ENCODE measurements at regions not wholly inside any gene's neighbourhood (a gene's known extent, or its start where the extent isn't known, plus 50 kb on each side); places are given as distances from the start of the nearest gene placed in this dataset.

DNA sequence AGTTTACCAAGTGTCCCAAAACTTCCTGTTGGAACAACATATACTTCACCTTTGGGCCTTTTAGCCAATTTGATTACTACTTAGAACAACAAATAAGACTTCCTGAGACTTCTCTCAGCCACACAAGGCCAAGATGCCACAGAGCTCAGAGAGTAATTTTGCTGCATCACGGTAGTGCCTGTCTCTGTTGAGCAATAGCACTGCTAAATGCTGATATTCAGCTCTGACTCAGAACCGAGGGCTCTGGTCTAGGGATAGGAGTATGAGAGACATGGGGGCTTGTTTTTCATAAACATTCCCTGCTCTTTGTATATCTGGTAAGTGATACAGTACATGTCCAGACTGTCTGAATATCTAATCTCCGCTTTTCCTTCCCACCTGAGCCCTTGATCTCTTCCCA lies 260.4 kb upstream of the ARHGAP20 start:
- Histone ChIP-seq H4K20me1 (ENCODE audit: control insufficient read depth, insufficient read depth) (no peaks in the 10 kb centered on the region), H3K79me2 (ENCODE audit: control insufficient read depth, insufficient read depth, low read length) (no peaks in the 10 kb centered on the region), H3K27ac (ENCODE audit: control insufficient read depth, insufficient read depth) (no peak overlapping the region), H3K9ac (ENCODE audit: control insufficient read depth, insufficient read depth, low read length) (no peak overlapping the region), H3K4me2 (ENCODE audit: control insufficient read depth, insufficient read depth) (no peak overlapping the region), H3K4me3 (no peak overlapping the region), H3K27me3 (replicated peaks in 1 of 2; ENCODE audit: control insufficient read depth in 2 of 2, insufficient read depth in 2 of 2, low read length in 1 of 2) (no peaks in the 10 kb centered on the region), H3K36me3 (ENCODE audit: control insufficient read depth in 2 of 2, insufficient read depth in 2 of 2, low read length in 1 of 2) (no peaks in the 10 kb centered on the region), H2AFZ (ENCODE audit: control insufficient read depth, low read depth, low read length) (no peak overlapping the region), H3K4me1 (ENCODE audit: control insufficient read depth, insufficient read depth, low read length) (no peaks in the 10 kb centered on the region), H3K9me3 (replicated peaks; ENCODE audit: control insufficient read depth, insufficient read depth, low read length) (no peaks in the 10 kb centered on the region)
- RAD21 ChIA-PET (ENCODE audit: unreplicated experiment), result no interaction called here
- 13% methylated on average over 3 of the region's 3 CpGs for WGBS (ENCODE audit: insufficient coverage, insufficient replicate concordance, low lambda C conversion rate, missing lambda C conversion rate)
- DNase-seq (ENCODE audit: low read depth, low spot score) (no peak), ATAC-seq (no peak), FAIRE-seq (no peak)
- no TSS peak for BruUV-seq (replicated peaks)
- in situ Hi-C loops (cut with MboI) (no loop called here), intact Hi-C loops (cut with micrococcal nuclease; ENCODE audit: unreplicated experiment) (no loop called here)
- POLR2A ChIA-PET, result no interaction called here
- SMC1A ChIA-PET (ENCODE audit: uncharacterized antibody, unreplicated experiment), result interaction anchor here (0.5 kb wide), 1 partner anchor 42 kb away, joined by 4 read pairs; no protein-coding TSS in a partner anchor
- CTCF ChIA-PET, result no interaction called here
- no peak for TF ChIP-seq BHLHE40 (IDR thresholded peaks at IDR 0.05; ENCODE audit: borderline replicate concordance in 1 of 2, low read depth in 2 of 2, low read length in 1 of 2)
- TF ChIP-seq, protein P1, sequence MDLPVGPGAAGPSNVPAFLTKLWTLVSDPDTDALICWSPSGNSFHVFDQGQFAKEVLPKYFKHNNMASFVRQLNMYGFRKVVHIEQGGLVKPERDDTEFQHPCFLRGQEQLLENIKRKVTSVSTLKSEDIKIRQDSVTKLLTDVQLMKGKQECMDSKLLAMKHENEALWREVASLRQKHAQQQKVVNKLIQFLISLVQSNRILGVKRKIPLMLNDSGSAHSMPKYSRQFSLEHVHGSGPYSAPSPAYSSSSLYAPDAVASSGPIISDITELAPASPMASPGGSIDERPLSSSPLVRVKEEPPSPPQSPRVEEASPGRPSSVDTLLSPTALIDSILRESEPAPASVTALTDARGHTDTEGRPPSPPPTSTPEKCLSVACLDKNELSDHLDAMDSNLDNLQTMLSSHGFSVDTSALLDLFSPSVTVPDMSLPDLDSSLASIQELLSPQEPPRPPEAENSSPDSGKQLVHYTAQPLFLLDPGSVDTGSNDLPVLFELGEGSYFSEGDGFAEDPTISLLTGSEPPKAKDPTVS (IDR thresholded peaks at IDR 0.05; ENCODE audit: low read depth, low read length), result no peak
- TF ChIP-seq RFX5 (IDR thresholded peaks at IDR 0.05; ENCODE audit: low read depth, low read length), result no peak
- TF ChIP-seq PAX5 (IDR thresholded peaks at IDR 0.05; ENCODE audit: borderline replicate concordance, low read depth, low read length), result no peak
- TF ChIP-seq TCF3 (IDR thresholded peaks at IDR 0.05; ENCODE audit: borderline replicate concordance, insufficient read depth, low read depth, low read length), result no peak

DNA sequence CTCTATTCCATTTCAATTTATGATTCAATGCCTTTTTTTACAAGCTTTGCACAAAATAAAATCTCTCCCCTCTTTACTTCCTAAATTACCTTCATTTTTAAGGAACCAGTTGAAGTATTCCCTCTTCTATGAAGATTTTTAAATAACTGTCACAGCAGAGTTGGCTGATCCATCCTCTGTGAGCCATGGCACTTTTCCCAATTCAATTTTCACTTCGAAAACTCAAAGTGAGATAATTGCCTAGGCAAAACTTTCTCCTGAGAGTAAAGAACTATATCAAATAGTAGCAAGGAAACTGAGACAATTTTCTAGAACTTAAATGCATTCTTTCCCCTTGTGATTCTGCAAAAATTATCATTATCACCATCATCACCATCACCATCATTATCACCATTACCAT lies 259.9 kb upstream of the ARHGAP20 start:
- ChIA-PET SMC1A (ENCODE audit: uncharacterized antibody, unreplicated experiment) (interaction anchor here (0.5 kb wide), 1 partner anchor 42 kb away, joined by 4 read pairs; no protein-coding TSS in a partner anchor), RAD21 (ENCODE audit: unreplicated experiment) (no interaction called here), POLR2A (no interaction called here), CTCF (no interaction called here)
- no peak for DNase-seq (ENCODE audit: low read depth, low spot score)
- no peaks in the 10 kb centered on the region for H3K9me3 ChIP-seq (replicated peaks; ENCODE audit: control insufficient read depth, insufficient read depth, low read length)
- no peak for ATAC-seq
- no peak overlapping the region for H3K4me2 ChIP-seq (ENCODE audit: control insufficient read depth, insufficient read depth)
- no peaks in the 10 kb centered on the region for H3K79me2 ChIP-seq (ENCODE audit: control insufficient read depth, insufficient read depth, low read length)
- H3K27me3 ChIP-seq (replicated peaks in 1 of 2; ENCODE audit: control insufficient read depth in 2 of 2, insufficient read depth in 2 of 2, low read length in 1 of 2), result no peaks in the 10 kb centered on the region
- no peak overlapping the region for H2AFZ ChIP-seq (ENCODE audit: control insufficient read depth, low read depth, low read length)
- no peak overlapping the region for H3K27ac ChIP-seq (ENCODE audit: control insufficient read depth, insufficient read depth)
- no peaks in the 10 kb centered on the region for H3K4me1 ChIP-seq (ENCODE audit: control insufficient read depth, insufficient read depth, low read length)
- no peak overlapping the region for H3K4me3 ChIP-seq
- H3K36me3 ChIP-seq (ENCODE audit: control insufficient read depth in 2 of 2, insufficient read depth in 2 of 2, low read length in 1 of 2), result no peaks in the 10 kb centered on the region
- FAIRE-seq, result no peak
- BruUV-seq (replicated peaks), result no TSS peak
- in situ Hi-C loops (cut with MboI) (no loop called here), intact Hi-C loops (cut with micrococcal nuclease; ENCODE audit: unreplicated experiment) (no loop called here)
- TF ChIP-seq CHD2 (IDR thresholded peaks at IDR 0.05; ENCODE audit: borderline replicate concordance, low read depth, low read length) (no peak), CHD4 (IDR thresholded peaks at IDR 0.05) (no peak), SRF (IDR thresholded peaks at IDR 0.05; ENCODE audit: low read depth in 2 of 2, low read length in 2 of 2) (no peak), FOXK2 (IDR thresholded peaks at IDR 0.05) (no peak)
- TF ChIP-seq, protein P2, sequence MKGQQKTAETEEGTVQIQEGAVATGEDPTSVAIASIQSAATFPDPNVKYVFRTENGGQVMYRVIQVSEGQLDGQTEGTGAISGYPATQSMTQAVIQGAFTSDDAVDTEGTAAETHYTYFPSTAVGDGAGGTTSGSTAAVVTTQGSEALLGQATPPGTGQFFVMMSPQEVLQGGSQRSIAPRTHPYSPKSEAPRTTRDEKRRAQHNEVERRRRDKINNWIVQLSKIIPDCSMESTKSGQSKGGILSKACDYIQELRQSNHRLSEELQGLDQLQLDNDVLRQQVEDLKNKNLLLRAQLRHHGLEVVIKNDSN (IDR thresholded peaks at IDR 0.05; ENCODE audit: borderline replicate concordance, extremely low read length, insufficient read depth, low read depth, low read length), result no peak
- H3K9ac ChIP-seq (ENCODE audit: control insufficient read depth, insufficient read depth, low read length), result no peak overlapping the region
- H4K20me1 ChIP-seq (ENCODE audit: control insufficient read depth, insufficient read depth), result no peaks in the 10 kb centered on the region
- 0% methylated on average over 1 of the region's 1 CpG for WGBS (ENCODE audit: insufficient coverage, insufficient replicate concordance, low lambda C conversion rate, missing lambda C conversion rate)

Data from GM12878 (cell line).